Fibroblast of skin of back (primary cell): ENCODE measurements at regions not wholly inside any gene's neighbourhood (a gene's known extent, or its start where the extent isn't known, plus 50 kb on each side); places are given as distances from the start of the nearest gene placed in this dataset.
"Not testable (repeated sequence)": the region's sequence is repeated elsewhere in the genome, so short reads cannot be mapped to it uniquely, and the experiment has no call there.

Experiments
- DNase-seq: peaks from one replicate; pipeline ENCODE4 v3.0.0-alpha.2; 2013

DNA sequence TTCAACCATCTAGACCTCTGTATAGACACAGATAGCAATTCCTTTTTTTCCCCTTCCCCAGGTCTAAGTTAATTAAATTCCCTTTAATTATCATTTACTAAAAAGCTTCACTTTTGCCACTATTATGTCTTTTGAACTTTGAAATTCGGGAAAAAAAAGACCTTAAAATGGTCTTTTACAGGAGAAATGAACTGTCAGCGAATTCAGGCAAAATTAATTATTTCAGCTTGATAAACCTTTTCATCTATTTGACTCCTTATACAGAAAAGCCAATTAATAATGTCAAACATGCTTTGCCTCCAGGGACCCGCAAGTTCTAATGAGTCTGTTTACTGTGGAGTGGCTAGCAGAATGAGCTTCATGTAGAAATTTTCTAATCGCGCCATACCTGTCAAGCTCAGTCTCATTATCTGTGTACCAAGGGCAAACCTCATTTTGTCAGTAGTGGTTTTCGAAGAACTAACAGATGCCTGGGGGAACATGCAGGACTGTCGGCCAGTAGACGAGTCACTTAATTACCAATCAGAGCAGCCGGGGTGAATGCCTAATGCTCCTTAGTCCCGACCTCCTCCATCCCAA, 287.7 kb downstream of the INSIG2 start:
- no peak for DNase-seq

- DNase-seq = peak; percentile 70
Observed at GRCh38 chr2:118374974-118375755, 286.9 kb downstream of the INSIG2 start.

DNA sequence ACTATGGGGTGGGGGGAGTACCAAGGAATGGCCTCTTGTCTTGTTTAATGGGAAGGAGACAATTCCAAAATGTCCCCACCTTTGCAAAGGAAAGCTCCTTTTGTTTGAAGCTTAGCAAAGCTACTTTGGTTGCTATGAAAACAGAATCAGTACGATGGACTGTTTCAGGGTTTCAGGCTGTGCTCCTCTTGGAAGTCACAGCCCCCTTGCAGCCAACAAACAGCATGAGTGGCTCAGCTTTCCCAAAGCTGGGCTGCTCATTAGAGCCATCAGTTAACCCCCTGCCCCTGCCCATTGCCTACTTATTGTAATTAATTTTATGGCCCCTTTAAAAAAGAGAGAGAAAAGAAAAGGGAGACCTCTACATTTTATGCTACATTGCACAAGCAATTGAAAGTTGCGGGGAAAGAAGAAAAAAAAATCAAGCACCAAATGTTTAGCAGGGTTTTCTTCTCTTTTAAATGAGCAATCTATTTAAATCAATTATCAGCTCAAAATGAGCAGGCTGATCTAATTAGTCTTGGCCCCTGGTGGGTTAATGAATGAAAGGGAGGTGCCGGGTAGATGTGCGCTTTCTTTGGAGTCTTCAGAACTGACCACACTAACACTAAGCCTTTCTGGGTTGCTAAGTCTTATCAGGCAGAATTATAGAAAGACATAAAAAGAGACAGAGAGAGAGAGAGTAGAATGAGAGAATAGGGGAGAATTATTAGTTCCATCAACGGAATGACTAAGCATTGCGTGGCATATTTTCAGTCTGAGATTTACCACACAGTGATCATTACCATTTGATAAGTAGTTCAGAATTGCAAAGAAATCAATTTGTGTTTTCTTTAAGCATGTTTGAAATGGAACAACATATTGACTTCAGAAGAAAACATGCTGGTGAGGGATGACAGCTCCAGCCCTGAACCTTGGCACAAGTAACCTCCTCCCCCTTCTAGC, 284.9 kb downstream of the INSIG2 start:
- DNase-seq = peak; percentile 22

- peak; percentile 77 for DNase-seq
Observed at GRCh38 chr2:118371515-118371914, 283.2 kb downstream of the INSIG2 start.

- not testable (repeated sequence) for DNase-seq
Observed at GRCh38 chr2:118369521-118369920, 281.2 kb downstream of the INSIG2 start.

DNA sequence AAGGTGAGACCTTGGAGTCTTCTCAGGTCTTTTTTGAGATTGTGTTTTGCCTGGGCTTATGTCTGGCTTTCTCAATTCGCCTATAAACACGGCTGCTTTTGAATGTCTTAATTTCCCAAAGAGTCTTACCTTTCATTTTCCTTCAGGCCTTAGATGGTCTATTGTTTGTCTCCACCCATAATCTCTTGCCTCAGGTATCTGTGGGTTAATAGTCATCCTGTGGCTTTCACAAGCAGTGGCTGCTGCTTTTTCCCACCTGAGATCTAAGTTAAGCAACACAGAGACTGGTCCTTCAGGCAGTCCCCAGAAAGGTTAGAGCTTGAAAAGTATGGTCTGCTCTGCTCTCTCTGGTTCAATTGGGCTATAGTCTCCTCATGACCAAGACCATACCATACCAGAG, 275.3 kb downstream of the INSIG2 start:
- no peak for DNase-seq

GRCh38 chr2:118356051-118356450, 267.8 kb downstream of the INSIG2 start:
- no peak for DNase-seq

DNA sequence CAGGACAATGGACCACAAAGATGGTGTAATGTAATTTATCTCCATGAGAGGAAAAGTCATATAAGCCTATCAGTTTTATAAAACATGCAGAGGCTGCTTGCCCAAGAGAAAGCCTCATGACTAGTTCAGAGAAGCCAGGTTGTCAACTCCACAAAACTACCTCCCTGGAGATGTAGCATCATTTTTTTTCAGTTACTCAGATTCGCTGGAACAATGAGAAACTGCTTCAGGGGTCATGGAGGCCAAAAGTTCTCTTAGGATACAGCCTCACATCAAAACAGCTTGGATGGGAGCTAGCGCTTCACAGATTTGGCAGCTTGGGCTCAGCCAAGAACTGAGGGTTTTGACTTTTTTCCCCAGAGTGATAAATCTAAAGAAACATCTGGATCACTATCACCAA, 263.5 kb downstream of the INSIG2 start:
- no peak for DNase-seq

GRCh38 chr2:118350621-118351020, 262.4 kb downstream of the INSIG2 start:
- DNase-seq = no peak

DNA sequence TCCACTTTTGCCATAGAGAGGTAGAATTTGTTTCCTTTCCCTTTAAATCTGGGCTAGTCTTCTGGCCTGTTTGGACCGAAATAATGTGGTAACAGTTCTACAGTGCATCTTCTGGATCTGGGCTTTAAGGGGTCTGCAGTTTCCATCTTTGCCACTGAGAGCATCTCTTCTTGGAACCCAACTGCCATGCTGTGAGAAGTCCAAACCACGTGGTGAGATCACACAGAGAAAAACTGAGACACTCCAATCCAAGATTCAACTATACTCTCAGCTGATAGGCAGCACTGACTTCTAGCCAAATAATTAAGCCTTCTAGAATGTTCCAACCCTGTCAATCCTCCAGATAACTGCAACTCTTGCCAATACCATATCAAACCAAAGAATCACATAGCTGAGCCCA, 261.1 kb downstream of the INSIG2 start:
- no peak for DNase-seq

GRCh38 chr2:118348380-118349034, 260.2 kb downstream of the INSIG2 start:
- DNase-seq = no peak

- DNase-seq = no peak
Observed at GRCh38 chr2:118345465-118345864, 257.2 kb downstream of the INSIG2 start.

- no peak for DNase-seq
Observed at GRCh38 chr2:118340103-118340502, 251.8 kb downstream of the INSIG2 start.

- no peak for DNase-seq
Observed at GRCh38 chr2:118339386-118339785, 251.1 kb downstream of the INSIG2 start.

DNA sequence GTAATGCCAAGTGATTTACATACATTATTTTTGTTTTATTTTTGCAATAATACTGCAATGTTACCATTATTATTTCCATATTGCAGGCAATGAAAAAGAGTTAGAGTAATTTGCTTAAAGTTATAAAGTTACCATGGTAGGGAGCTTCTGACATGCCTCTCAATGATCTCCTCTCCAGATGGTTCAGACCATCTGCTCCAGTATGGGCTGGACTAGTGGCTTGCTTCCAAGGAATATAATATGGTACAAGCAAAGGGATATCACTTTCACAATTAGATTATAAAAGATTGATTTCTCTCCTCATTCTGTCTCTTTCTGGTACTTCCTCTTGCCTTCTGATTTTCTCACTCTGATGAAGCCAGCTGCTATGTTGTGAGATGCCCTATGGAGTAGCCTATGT, 245.4 kb downstream of the INSIG2 start:
- DNase-seq = no peak

GRCh38 chr2:118325321-118325955, 237.2 kb downstream of the INSIG2 start:
- no peak for DNase-seq

- DNase-seq = no peak
Observed at GRCh38 chr2:118322406-118322805, 234.1 kb downstream of the INSIG2 start.

DNA sequence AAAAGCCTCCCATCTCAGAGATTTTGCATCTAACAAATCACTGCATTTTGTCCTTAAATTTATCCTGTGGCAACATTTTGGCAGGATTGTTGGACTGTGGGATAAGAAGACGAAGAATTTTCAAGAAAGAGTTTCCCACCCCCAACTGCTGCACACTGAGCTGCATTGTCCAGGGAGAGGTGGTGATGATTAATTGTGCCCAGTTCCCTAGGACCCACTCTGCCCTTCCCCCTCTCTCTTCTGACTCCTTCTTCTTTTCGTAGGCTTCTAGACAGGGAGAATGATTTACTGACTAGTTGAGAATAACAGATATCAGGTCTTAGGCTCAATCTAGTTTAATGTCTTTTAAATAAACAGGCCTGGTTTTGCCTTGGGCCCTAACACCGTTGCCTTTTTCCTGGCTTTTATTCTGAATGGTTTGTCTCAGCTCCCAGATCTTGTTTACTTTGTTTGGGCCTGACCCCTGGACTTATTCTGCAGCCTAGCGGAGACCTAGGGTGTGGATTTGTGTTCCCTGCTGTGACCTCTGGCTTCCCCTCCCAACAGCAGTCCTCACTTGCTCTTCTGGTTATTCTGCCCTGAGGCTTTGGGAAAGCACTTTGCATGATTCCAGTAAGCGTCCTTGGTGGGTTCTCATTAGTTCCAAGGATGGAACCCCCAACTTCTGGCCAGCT, 233.3 kb downstream of the INSIG2 start:
- DNase-seq = no peak

- DNase-seq = no peak
Observed at GRCh38 chr2:118320658-118321057, 232.4 kb downstream of the INSIG2 start.

- no peak for DNase-seq
Observed at GRCh38 chr2:118320196-118320595, 231.9 kb downstream of the INSIG2 start.

GRCh38 chr2:118319271-118319684, 231.0 kb downstream of the INSIG2 start:
- no peak for DNase-seq

DNA sequence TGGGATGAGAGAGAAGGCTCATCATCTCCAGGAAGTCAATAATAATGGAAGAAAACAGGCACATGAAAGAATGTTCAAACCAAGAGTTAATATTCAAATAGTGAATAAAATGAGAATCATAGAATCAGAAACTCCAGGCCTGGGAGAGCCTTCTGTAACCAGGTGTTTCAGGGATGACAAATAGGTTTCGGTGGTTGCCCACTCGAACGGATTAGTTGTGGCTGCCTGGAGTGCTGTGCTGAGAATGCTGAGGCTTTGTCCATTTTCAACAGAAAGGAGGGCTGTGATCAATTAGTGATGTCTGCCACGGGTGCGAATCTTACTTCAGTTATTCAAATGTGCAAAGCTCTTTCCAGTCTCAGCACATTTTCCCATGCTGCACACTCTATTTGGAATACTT, 227.3 kb downstream of the INSIG2 start:
- DNase-seq = no peak
